GM19463 (cell line): ENCODE measurements at regions not wholly inside any gene's neighbourhood (a gene's known extent, or its start where the extent isn't known, plus 50 kb on each side); places are given as distances from the start of the nearest gene placed in this dataset.

Experiments used
- ATAC-seq: cut with Tn5 transposase; IDR thresholded peaks from one replicate; pipeline ENCODE4 v1.9.1; 2021; ENCODE audit warnings: mild to moderate bottlenecking, moderate library complexity; ENCODE audit not compliant: unreplicated experiment

DNA sequence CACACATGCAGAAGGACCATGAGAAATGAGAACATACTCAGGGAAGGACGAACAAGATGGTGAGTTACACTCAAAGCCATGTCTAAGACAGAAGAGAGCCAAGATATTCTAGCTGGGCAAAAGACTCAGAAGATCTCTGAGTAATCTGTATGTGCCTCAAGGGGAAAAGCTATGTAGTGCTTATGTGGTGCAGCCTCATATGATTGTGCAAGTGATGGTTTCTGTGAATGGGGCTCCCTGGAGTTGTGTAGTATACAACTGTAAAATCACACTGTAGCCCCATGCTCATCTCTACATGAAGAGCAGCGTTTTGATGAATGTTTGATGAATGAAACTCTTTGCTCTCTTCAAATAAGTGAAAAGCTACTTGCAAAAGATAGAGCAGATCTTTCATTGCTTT, 57.5 kb downstream of the OSR1 start:
- ATAC-seq = no peak

DNA sequence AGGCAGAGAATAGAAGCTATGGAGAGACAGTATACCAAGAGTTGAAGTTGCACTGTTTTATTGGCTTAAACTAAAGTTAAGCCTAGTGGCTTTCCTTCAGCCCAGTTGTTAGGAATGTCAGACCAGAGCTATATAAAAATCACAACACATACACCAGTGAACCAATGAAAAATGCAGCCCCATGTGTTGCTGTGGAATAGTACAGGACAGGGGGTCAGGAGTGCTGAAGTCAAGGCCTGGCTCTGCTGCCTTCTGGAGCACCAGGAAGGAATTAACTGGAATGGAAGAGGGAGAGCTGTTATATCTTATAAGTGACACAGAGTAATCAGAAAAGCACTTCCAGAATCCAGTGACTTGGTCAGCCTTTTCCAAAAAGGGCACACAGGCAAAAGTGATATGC, 58.9 kb downstream of the OSR1 start:
- ATAC-seq = no peak

DNA sequence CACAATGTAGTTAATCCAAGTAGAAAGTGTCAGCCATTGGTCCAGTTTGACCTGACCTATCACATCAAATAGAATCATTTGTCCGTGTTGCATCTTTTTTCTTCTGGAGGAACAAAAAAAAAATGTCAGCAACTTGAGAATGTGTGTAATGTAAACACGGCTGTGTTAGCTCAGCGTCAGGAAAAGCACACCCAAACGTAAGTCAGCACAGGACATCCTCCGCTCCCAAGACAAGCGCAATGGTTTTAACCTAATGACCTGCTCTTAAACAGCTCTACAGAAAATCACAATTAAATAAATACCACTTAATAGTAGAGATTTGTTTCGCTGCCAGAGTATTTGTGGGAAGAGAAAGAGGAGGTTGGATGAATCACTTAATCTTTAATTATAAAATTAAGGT, 59.4 kb downstream of the OSR1 start:
- no peak for ATAC-seq

DNA sequence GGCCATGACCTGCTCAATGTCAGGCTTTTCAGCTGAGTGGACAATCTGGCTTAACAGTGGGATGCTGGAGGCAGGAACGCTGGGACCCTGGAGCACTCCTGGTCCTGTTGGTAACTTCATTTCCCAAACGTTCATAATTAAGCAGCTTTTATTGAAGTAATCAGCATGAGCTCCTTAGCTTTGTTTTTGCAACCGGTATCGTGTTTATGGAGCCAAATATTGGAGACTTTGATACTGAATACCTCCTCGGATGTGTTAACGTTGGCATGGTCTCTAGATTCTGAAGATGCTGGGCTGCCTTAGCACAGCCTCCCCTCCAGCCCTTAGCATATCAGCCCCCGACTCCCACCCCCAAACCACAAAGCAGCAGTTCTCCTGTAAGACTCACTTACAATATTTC, 60.7 kb downstream of the OSR1 start:
- ATAC-seq = no peak

DNA sequence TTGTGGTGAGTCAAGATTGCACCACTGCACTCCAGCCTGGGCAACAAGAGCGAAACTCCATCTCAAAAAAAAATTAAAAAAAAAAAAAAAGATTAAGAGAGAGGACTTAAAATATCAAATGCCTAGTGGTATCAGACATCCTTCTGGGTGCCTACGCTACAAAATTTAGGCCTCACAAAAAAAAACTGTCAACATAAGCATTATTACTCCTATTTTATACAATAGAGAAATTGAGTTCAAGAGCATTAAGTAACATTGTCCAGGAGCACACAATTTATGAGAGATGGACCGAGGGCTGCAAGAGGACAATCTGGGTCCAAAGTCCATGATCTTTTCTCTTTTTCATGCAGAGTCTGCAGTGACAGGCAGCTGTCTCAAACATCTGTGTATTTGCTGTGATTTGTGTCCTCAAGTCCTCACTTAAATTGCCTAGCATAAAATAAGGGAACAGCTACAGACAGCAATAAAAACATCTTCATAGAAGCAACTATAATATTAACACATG, 62.4 kb downstream of the OSR1 start:
- no peak for ATAC-seq

DNA sequence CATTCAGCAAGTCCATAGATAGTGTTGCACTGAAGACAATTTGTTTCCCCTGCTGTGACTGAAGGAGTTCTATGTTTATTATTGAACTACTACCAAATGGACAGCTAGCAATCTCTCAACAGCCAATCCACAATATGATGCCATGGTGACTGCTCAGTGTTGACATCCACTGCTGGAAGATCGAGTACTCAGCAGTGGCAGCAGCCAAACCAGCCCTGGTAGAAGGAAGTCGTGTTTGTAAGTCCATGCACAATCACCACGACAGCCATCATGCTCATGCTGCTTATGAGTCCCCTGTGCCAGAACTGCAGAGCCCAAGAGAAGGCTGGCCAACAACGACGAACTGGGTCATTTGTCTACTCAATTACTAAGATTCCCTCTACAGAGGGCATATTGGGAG, 66.4 kb downstream of the OSR1 start:
- no peak for ATAC-seq

DNA sequence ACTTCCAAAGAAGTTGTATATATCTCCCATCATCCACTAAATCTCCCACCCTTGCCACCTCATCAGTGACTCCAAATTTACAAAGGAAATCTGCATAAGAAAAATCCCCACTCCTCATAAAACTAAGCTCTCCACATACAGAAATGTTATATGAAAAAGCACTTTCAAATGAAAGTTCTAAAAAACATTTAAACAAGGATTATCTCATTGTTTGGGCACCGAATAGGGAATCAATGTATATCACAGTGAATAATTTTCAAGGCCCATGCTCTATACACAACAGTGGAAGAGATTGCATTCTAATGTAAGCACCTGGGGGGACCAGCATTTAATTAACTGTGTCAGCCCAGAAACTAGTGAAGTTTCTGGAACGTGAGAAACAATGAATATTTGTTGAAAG, 70.1 kb downstream of the OSR1 start:
- no peak for ATAC-seq

DNA sequence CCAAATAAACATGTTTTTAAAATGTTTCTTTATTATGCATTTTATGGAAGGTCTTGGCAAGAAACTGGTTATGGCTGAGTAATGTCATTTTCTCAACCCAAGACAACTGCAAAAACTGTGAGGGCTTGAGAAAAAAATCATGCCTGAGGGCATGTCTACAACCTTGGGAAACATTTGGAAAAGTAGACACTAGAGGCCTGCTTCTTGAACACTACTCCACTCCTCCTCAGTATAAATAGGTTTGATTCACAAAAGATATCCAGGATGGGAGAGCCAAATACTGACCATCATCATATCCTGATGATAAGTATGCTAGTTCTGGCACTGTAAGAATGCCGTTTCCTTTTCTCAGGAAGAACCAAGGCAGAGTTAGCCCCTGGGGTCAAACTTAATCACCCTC, 71.1 kb downstream of the OSR1 start:
- no peak for ATAC-seq

DNA sequence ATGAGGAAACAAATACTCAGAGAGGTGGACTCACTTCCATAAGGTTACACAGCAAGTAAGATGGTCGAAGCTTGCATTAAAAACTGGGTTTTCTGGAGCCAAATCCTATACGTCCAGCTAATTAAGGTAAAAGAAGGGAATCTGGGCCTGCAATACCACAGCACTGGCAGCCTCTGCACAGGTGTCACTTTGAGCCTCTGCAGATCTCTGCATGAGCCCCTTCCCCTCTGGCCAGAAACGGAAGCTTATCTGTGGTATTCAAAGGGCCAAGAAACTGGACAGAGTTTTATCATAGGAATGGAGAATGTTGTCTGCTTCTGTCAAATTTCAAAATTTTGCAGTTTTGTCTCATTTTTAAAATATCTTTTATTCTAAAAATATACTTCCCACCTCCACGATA, 76.1 kb downstream of the OSR1 start:
- ATAC-seq = no peak

DNA sequence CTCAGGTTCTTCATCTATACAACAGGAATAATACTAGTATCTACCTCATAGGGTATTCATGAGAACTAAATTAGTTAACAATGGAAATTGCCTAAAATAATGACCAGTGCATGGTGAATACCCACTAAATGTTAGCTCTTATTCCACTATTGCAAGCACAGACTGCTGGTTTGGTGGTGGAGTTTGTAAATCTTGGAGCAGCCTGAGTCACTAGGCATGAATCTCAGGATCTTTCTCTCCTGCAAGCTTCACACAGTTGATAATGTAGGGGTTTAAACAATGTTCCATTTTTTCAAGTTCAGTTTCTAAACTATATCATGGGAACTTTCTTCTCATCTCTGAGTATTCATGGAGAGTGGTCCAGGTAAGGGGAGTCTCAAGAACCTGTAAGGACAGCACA, 84.0 kb downstream of the OSR1 start:
- no peak for ATAC-seq

DNA sequence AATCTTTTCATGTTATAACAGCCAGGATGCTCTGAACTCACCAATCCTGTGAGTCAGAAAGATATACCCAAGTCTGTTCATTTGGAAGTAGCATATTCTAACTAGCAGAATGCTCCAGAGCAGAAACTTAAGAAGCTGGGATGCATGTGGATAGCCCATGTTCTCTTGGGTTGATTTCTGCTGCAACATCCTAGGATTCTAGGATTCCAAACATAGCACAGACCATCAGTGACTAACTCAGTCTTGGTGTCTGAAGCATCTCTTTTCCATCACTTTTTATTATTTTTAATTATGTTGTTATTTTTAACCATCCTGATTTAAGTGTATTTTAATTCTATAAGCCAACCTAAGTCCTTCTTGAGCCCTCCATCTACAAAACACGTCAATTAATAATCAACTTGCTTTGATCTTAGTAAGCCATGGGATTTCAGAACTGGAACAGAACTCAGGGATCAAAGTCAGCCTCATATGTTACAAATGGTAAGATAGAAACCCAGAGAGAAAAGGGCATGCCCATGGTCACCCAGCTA, 85.4 kb downstream of the OSR1 start:
- no peak for ATAC-seq

DNA sequence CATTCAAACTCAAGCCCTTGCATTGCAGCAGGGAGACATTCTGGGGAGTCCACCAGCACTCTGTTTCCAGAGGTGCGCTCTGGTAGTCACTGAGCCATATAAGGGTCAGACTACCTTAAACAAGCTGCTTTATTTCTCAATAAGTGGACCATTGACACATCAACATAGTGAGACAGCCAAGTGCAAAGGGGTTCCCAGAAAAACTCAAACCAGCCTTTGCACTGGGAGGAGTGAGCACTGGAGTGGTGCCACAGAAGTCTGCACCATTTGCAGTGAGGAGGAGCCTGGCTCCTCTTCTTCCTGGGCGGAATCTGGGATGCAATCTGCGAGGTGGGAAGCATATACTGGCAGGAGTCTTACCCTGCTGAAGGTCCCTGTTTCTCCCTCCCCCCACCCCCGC, 86.4 kb downstream of the OSR1 start:
- no peak for ATAC-seq

DNA sequence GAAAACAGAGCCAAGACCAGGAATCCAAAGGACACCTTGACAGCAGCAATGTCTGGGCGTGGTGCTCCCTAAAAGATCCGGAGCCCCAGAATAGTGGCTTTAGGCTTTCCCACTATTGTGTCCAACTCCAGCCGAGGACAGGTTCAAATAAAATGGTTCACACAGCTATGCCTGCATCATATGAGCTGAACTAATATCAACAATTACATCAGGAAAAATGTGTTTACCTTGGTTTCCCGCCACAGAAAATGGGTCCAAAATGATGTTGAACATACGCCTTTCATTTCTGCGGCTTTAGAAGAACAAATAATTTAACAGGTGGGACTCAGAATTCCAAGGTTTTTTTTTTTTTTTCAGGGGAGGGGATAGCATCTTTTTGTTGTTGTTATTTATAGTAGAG, 93.6 kb downstream of the OSR1 start:
- no peak for ATAC-seq

DNA sequence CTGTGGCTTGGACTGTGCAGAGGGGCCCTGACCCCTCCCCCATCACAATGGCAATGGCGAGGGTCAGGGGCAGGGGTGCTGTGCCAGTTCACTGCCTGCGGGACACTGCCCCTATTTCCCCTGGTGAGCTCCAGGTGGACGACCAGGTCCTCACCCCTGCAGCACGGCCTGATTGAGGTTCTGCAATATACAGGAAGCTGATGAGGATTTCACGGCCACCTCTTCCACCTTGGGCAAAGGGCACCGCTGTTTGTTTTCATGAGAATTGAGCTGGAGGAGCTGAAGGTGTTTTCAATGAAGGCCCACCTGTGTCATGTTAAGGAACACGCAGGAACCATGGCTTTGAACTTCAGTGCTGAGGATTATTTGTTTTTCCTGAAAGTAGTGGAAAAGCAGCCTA, 96.3 kb downstream of the OSR1 start:
- no peak for ATAC-seq

DNA sequence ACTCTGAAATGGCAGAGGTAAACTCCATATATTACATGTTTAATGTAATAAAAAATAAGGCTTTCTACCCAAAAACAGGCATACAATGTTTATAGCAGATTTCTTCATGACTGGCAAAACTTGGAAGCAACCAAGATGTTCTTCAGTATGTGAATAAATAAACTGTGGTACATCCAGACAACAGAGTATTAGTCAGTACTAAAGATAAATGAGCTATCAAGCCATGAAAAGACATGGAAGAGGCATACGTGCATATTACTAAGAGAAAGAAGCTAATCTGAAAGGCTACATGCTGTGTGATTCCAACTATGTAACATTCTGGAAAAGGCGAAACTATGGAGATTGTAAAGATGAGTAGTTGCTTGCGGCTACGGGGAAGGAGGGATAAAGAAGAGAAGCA, 97.4 kb downstream of the OSR1 start:
- ATAC-seq = no peak

DNA sequence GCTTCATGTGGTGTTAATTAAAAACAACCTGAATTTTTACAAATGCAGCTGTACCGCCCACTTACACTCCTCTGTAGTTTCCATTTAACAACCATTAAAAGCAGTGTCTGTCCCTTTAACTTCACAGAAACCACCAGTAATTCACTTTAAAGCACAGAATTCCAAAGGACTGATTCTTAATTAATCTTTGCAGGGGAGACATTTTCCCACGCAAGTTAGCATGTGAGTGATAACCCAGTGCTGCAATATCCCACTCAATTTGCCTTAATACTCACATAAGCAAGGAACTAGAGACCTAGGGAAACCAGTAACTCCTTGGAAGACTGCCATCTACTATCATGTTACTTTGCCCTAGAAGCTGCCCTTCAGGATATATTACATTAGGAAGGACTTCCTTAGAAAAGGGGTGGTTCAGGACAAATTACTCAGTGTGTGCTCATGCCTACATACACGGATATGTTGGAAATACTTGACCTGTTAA, 102.3 kb downstream of the OSR1 start:
- ATAC-seq = no peak

DNA sequence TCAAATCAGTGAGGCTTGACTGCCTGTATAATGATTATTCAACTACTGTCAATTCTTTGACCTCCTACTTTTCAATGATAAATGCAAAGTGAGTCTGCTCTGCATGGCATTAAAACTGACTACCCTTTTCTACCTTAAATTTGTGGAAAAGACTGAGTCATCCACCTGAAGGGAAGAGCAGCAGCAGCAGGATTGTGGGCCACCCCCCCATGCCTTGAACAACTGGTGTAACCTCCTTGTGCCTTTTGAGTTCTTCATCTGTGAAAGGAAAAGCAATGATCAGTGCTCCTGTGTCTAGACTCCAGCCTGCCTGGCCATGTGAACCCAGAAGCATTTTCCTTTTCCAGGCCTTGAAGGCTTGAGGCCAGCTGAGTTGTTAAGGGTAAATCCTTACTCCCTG, 102.9 kb downstream of the OSR1 start:
- ATAC-seq = no peak

DNA sequence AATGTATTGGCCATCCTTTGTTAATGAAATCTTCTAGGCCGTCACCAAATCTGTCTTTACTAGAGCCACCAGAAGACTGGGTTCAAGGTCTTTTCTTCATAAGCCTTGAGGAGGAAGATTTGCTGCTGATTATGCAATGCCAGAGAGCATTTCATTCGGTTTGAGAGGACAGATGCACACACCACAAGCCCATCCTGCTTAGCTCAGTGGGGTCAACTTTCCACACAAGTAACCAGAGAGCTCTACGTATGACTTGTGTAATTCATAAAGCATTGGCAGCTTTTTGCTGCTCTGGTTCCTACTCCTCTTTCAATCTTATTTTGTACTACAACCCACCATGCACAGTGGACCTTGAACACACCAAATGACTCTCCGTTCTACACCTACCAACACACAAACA, 106.9 kb downstream of the OSR1 start:
- no peak for ATAC-seq

DNA sequence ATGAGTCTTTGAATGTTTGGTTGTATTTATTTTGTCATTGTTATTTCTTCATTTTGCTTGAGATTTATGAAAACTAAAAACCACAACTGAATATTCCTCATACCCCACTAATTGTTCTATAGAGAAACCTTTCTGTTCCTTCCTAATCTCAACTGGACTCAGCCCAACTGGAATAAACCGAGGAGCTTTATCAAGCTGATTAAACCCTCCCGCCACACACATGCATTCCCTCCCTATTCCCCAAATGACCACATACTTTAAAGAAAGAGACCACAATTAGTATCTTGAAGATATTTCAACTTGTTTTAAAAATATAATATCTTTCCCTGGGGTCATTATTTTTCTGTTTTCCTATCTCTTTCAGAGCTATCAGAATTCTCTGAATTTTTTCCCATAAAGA, 107.5 kb downstream of the OSR1 start:
- no peak for ATAC-seq

DNA sequence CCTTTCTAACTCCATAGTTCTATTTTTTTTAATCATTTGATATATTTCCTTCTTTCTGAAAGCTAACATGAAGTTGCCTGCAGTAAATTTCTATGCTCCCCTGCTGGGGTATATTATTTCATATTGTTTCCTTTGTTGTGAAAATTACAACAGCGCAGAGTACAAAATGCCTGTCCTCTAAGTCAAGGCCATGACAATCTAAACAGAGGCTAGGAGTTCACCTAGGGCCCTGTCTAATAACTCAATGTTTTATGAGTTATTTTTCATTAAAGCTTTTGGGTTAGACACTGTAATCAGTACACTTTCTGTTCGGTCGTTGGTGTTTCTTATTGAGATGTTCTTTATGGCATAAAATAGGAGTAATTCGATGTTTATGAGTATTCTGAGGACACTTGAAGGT, 111.2 kb downstream of the OSR1 start:
- no peak for ATAC-seq

DNA sequence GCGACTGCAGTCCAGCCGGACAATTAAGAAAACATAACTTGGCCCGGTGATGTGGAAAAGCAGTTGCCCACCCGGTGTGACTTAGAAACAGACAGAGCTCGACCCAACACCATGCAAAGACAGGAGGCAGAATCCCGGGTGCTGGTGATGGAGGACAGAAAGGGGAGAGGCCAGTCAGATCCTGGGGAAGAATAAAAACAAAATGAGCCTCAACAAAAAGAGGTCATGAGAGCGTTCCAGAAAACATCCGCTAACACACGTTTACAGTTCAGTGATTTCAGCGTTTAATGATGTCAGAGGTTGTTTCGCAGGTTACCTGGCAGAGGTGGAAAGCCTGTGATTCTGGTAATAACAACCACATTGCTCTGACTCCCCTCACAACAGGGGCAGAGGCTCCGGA, 111.9 kb downstream of the OSR1 start:
- no peak for ATAC-seq

DNA sequence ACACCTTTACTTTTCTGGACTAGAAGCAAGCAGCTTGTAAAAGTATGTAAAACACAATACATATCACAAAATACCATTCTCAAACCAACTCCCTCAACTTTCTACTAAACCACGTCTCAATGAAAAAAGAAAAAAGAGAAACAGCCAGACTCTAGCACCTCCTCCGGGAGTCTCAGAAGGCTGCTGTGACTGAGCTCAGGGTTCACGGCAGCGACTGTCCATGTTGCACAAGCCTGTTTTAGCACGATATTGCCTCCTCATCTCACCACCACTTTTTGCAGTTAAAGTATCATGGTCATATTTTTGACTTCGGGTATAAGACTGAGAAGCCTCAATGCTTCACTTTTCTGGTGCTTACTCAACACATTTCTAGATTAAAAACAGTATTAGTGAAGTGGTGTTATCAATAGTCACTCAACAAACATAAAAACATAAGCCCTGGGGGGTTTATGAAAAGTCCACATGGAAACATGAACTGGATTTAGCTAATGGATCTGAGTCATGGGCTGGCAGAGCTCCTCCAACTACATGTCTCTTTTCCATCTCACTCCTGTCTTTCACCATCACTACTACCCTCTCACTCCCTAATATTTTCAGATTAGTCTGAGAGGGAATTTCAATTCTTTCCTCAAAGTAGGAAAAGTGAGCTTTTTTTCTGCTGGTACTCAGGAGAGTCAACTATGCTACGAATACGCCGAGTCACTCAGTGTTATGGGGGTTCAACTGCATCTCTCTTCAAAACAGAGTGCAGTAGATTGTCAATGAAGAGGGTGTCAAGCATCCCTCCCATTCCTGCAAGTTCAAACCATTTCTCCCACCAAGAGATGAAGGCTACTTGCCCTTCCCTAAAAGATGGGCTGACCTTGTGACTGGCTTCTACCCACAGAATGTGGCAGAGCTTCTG, 113.7 kb downstream of the OSR1 start:
- ATAC-seq = no peak
